Mucosa of descending colon (tissue), 3 donors: ENCODE measurements at regions not wholly inside any gene's neighbourhood (a gene's known extent, or its start where the extent isn't known, plus 50 kb on each side); places are given as distances from the start of the nearest gene placed in this dataset.

Experiments
- ATAC-seq: fragments of 200-7000 bp; cut with Tn5 transposase; one replicate; pipeline ENCODE4 v1.9.1; 2020; ENCODE audit warnings: mild to moderate bottlenecking, moderate library complexity
- DNase-seq, 3 donors: peaks; one replicate each; pipeline ENCODE4 v3.0.0-alpha.2; 2020
- H3K36me3 ChIP-seq: fragments of 200-600 bp; one replicate; pipeline ENCODE4 v1.8.0; 2021; ENCODE audit warnings: low read depth, mild to moderate bottlenecking
- H3K4me1 ChIP-seq: fragments of 200-600 bp; one replicate; pipeline ENCODE4 v1.8.0; 2021; ENCODE audit warnings: low read depth, mild to moderate bottlenecking
- H3K4me3 ChIP-seq: fragments of 200-600 bp; one replicate; pipeline ENCODE4 v1.8.0; 2021; ENCODE audit warnings: mild to moderate bottlenecking
- H3K9me3 ChIP-seq: fragments of 200-600 bp; one replicate; pipeline ENCODE4 v1.8.0; 2021; ENCODE audit warnings: mild to moderate bottlenecking
- CTCF ChIP-seq: fragments of 200-600 bp; IDR thresholded peaks from one replicate; pipeline ENCODE4 v1.8.0; 2022; ENCODE audit warnings: antibody characterized with exemption, mild to moderate bottlenecking
- intact Hi-C, 2 donors: fragments of 100-400 bp; cut with DNase I in 1 of 2; cut with micrococcal nuclease in 1 of 2; formaldehyde crosslinking; loops; one replicate each; pipeline versions ENCODE4 v1.11.0 to v1.11.1; 2022; cut with DNase I, micrococcal nuclease
- donor health status: DM: no; HTN: no; CAD: no; lungs with moderate emphysema.
- donor health status: DM: no; HTN: no; CAD: no.
- donor health status: DM: no; HTN: yes; CAD: no.

GRCh38 chr3:23720059-23720458, 85.7 kb upstream of the UBE2E1 start:
- Histone ChIP-seq H3K9me3 (no peaks in the 10 kb centered on the region), H3K4me3 (no peak overlapping the region), H3K4me1 (no peaks in the 10 kb centered on the region), H3K36me3 (no peaks in the 10 kb centered on the region)
- intact Hi-C loops = no loop called here
- DNase-seq (no peak), ATAC-seq (no peak)
- TF ChIP-seq CTCF = no peak

GRCh38 chr3:23720885-23721284, 84.9 kb upstream of the UBE2E1 start:
- H3K9me3 ChIP-seq = no peaks in the 10 kb centered on the region
- H3K36me3 ChIP-seq = no peaks in the 10 kb centered on the region
- DNase-seq = no peak
- TF ChIP-seq CTCF = no peak
- H3K4me3 ChIP-seq = no peak overlapping the region
- no peak for ATAC-seq
- no peaks in the 10 kb centered on the region for H3K4me1 ChIP-seq
- intact Hi-C loops = no loop called here

- Histone ChIP-seq H3K4me3 (no peak overlapping the region), H3K36me3 (no peaks in the 10 kb centered on the region), H3K4me1 (no peaks in the 10 kb centered on the region), H3K9me3 (no peaks in the 10 kb centered on the region)
- ATAC-seq = no peak
- no peak for TF ChIP-seq CTCF
- intact Hi-C loops = no loop called here
- no peak for DNase-seq
Measured at GRCh38 chr3:23723141-23723540, 82.6 kb upstream of the UBE2E1 start.

GRCh38 chr3:23723930-23724329, 81.8 kb upstream of the UBE2E1 start:
- intact Hi-C loops = no loop called here

GRCh38 chr3:23726811-23727548, 78.8 kb upstream of the UBE2E1 start:
- no peaks in the 10 kb centered on the region for H3K4me1 ChIP-seq

More at GRCh38 chr3:23723930-23724329, 81.8 kb upstream of the UBE2E1 start:
- ATAC-seq (no peak), DNase-seq (no peak)
- TF ChIP-seq CTCF = no peak
- no peaks in the 10 kb centered on the region for H3K36me3 ChIP-seq
- no peaks in the 10 kb centered on the region for H3K9me3 ChIP-seq
- H3K4me3 ChIP-seq = no peak overlapping the region
- no peaks in the 10 kb centered on the region for H3K4me1 ChIP-seq

More at GRCh38 chr3:23726811-23727548, 78.8 kb upstream of the UBE2E1 start:
- no peak for TF ChIP-seq CTCF
- intact Hi-C loops = no loop called here
- H3K36me3 ChIP-seq = no peaks in the 10 kb centered on the region
- no peak for ATAC-seq
- H3K4me3 ChIP-seq = no peak overlapping the region
- no peak for DNase-seq
- H3K9me3 ChIP-seq = no peaks in the 10 kb centered on the region
